Lower lobe of right lung (tissue), 2 donors: ENCODE measurements at regions not wholly inside any gene's neighbourhood (a gene's known extent, or its start where the extent isn't known, plus 50 kb on each side); places are given as distances from the start of the nearest gene placed in this dataset.

ENCODE experiments used
- ATAC-seq, 2 donors: fragments of 200-7000 bp; cut with Tn5 transposase; one replicate each; pipeline ENCODE4 v1.9.1; 2020 to 2022; ENCODE audit warnings: mild to moderate bottlenecking in 2 of 2, moderate library complexity in 2 of 2
- DNase-seq: peaks from one replicate; pipeline ENCODE4 v3.0.0-alpha.2; 2020
- H3K27ac ChIP-seq: fragments of 200-600 bp; one replicate; pipeline ENCODE4 v1.8.0; 2022
- H3K27me3 ChIP-seq: fragments of 200-600 bp; one replicate; pipeline ENCODE4 v1.8.0; 2022; ENCODE audit warnings: low read depth
- H3K36me3 ChIP-seq: fragments of 200-600 bp; one replicate; pipeline ENCODE4 v1.8.0; 2022; ENCODE audit warnings: mild to moderate bottlenecking
- H3K4me1 ChIP-seq: fragments of 200-600 bp; one replicate; pipeline ENCODE4 v1.8.0; 2022
- H3K4me3 ChIP-seq: fragments of 200-600 bp; one replicate; pipeline ENCODE4 v1.8.0; 2022; ENCODE audit warnings: mild to moderate bottlenecking
- H3K9me3 ChIP-seq: fragments of 200-600 bp; one replicate; pipeline ENCODE4 v1.8.0; 2022
- intact Hi-C: fragments of 100-400 bp; cut with DNase I; formaldehyde crosslinking; loops from one replicate; pipeline ENCODE4 v1.11.0; 2022
- TF ChIP-seq, protein P1 (sequence below): fragments of 200-600 bp; IDR thresholded peaks from one replicate; pipeline ENCODE4 v1.8.0; 2022; ENCODE audit warnings: antibody characterized with exemption, mild to moderate bottlenecking
- donor health status: DM: no; HTN: yes; CAD: no; lungs with severe emphysema.

DNA sequence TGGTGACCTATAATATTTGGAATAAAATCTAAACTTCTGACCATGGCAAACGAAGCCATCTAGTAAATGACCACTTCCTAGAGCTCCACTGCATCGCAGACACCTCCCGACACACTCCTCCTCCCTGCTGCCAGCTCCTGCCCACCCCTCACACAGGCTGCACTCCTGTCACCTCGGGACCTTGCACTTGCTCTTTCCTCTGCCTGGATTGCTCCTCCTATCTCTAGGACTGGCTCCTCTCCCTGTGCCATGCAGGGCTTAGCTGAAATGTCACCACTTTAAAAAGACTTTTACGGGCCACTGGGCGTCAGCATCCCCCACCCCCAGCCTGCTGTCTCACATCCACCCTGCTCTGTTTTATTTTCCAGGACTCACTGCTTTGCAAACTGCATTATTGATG lies 87.6 kb upstream of the MC3R start:
- no peak overlapping the region for H3K4me3 ChIP-seq
- TF ChIP-seq, protein P1, sequence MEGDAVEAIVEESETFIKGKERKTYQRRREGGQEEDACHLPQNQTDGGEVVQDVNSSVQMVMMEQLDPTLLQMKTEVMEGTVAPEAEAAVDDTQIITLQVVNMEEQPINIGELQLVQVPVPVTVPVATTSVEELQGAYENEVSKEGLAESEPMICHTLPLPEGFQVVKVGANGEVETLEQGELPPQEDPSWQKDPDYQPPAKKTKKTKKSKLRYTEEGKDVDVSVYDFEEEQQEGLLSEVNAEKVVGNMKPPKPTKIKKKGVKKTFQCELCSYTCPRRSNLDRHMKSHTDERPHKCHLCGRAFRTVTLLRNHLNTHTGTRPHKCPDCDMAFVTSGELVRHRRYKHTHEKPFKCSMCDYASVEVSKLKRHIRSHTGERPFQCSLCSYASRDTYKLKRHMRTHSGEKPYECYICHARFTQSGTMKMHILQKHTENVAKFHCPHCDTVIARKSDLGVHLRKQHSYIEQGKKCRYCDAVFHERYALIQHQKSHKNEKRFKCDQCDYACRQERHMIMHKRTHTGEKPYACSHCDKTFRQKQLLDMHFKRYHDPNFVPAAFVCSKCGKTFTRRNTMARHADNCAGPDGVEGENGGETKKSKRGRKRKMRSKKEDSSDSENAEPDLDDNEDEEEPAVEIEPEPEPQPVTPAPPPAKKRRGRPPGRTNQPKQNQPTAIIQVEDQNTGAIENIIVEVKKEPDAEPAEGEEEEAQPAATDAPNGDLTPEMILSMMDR = no peak
- no peak for DNase-seq
- no peaks in the 10 kb centered on the region for H3K4me1 ChIP-seq
- no peaks in the 10 kb centered on the region for H3K27me3 ChIP-seq
- intact Hi-C loops = no loop called here
- H3K36me3 ChIP-seq = no peaks in the 10 kb centered on the region
- no peak overlapping the region for H3K27ac ChIP-seq
- no peaks in the 10 kb centered on the region for H3K9me3 ChIP-seq
- no peak for ATAC-seq

DNA sequence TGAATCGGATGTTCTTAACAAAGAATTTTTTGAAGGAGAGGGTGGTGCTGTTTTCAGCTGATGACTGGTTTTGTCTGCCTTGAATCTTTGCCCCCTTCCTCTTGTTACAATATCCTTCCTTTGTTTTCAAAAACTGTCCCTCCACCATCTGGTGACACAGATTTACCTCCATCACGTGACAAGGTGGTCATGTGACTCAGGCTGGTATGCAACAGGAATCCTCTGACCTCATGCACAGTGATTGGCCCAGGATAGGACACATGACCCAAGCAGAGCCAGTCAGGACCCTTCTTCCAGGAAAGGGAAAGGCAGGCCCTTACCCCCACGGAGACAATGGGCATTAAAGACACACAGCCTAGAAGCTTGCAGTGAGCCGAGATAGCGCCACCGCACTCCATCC lies 84.7 kb upstream of the MC3R start:
- intact Hi-C loops = no loop called here
- Histone ChIP-seq H3K4me1 (no peaks in the 10 kb centered on the region), H3K4me3 (no peak overlapping the region), H3K27me3 (no peaks in the 10 kb centered on the region), H3K9me3 (no peaks in the 10 kb centered on the region), H3K36me3 (no peaks in the 10 kb centered on the region), H3K27ac (no peak overlapping the region)
- DNase-seq (no peak), ATAC-seq (no peak)
- TF ChIP-seq, protein P1 = no peak

DNA sequence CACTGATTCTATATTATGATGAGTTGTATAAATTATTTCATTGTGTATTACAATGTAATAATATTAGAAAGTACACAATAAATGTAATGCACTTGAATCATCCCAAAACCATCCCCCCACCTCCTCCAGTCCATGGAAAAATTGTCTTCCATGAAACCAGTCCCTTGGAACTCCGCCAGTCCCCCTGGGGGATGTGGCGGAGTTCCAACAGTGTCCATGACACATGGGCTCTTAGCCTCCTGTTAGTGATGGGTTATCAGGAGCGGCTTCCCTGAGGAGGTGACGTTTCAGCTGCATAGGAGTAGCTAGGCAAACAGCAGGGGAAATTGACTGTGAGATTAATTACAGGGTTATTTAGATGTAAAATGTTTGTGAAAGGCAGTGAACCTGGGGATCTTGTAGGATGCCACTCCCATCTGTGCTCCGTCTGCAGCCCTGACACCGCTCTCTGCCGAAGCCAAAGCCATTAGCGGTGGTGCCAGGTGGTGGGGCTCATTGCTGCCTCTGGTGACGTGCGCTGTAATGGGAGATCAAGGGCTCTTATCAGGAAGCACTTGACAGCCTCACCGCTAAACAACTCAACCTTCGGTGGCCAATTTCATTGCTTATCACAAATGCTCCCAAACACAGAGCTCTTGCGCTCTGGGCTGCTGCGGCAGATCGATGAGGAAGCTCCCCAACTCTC lies 81.6 kb upstream of the MC3R start:
- H3K4me3 ChIP-seq = no peak overlapping the region
- H3K36me3 ChIP-seq = no peaks in the 10 kb centered on the region
- H3K4me1 ChIP-seq = no peaks in the 10 kb centered on the region
- no peaks in the 10 kb centered on the region for H3K27me3 ChIP-seq
- intact Hi-C loops = no loop called here
- ATAC-seq = peak in 1 of 2 donors; percentile 54
- no peaks in the 10 kb centered on the region for H3K9me3 ChIP-seq
- no peak overlapping the region for H3K27ac ChIP-seq
- TF ChIP-seq, protein P1 = no peak
- no peak for DNase-seq

DNA sequence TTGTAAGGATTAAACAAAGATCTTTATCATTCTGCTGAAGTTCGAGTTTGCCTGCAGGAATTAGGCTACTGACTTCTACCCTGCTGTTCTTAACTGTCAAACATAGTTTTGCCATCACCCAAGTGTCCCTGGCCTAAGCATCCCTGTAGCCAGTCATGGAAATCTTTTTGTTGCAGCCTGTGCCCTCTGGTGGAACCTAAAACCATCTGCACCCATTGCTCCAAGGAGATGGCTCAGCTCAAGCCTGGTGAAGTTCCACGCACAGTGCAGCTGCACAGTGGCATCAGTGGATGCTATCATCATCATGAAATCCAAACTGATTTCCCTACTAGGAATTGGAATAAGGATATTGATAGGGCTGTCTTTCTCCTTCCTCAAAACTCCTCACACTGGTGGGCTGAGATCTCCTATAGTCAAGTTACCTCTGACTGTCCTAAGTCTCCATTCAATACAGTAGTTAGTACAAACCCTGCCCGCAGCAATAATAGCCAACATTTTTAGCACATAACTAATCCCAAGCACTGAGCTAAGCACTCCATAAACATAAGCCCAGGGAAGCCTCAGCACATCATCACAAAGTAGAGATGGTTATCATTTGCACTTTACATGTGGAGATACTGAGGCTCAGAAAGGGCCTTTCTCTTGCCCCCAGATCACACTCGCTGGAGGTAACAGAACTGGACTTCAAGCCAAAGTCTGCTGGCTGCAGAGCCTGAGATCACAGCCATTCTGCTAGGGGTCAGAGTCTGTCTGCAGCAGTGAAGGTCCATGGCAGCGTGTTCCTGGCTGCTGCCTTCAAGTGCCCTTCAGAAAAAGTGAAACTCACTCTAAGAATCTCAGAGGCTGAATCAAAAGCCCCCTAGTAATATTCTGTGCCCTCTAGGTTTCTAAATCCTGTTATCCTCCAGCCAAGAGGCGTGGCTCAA lies 77.2 kb upstream of the MC3R start:
- Histone ChIP-seq H3K9me3 (no peaks in the 10 kb centered on the region), H3K4me1 (no peaks in the 10 kb centered on the region), H3K4me3 (no peak overlapping the region), H3K27ac (no peak overlapping the region), H3K27me3 (no peaks in the 10 kb centered on the region), H3K36me3 (no peaks in the 10 kb centered on the region)
- ATAC-seq (peak; percentile 49 to 65), DNase-seq (no peak)
- intact Hi-C loops = no loop called here
- TF ChIP-seq, protein P1 = peak; percentile 44

DNA sequence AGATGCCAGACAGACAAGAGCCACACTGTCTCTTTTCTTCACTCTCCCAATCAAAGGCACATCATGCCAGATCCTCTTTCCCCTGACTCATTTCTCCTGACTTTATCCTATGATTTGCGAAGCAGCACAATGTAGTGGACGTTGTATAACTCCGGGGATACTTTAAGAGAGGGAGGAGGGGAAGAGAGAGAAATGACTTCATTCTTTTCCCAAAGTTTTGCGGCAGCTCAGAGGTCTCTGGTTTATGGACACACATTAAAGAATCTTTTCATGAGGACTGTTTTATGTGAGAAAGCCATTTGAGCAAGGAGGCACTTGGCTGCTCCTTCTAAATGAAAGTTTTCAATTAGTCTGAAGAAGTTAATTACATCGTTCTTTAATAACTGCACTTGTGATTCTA lies 75.1 kb upstream of the MC3R start:
- no peaks in the 10 kb centered on the region for H3K9me3 ChIP-seq
- no peaks in the 10 kb centered on the region for H3K4me1 ChIP-seq
- no peak for DNase-seq
- intact Hi-C loops = no loop called here
- no peak overlapping the region for H3K4me3 ChIP-seq
- ATAC-seq = no peak
- TF ChIP-seq, protein P1 = no peak
- no peak overlapping the region for H3K27ac ChIP-seq
- no peaks in the 10 kb centered on the region for H3K36me3 ChIP-seq
- H3K27me3 ChIP-seq = no peaks in the 10 kb centered on the region
